Activated CD4-positive, alpha-beta T cell treated with anti-CD3 and anti-CD28 coated beads for 48 hours (primary cell): ENCODE measurements at regions not wholly inside any gene's neighbourhood (a gene's known extent, or its start where the extent isn't known, plus 50 kb on each side); places are given as distances from the start of the nearest gene placed in this dataset.

Source experiments
- DNase-seq: peaks from one replicate; pipeline ENCODE4 v3.0.0-alpha.2; 2020

DNA sequence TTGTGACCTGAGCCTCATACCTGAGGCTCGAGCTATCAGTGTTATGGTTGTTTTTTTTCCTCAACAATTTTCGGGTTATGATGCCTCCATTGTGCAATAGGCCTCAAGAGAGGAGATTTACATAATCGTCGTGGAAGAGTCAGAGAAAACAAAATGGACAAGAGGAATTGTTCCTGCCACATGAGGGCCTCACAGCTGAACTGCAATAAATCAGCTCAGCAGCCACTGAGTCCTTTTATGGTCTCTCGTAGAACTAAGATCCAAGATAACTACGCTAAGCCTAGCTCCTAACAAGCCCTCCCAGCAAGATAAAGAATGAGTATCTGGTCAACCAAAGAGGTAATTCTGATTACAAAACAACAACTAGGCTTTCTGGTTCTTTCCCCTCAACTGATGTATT is 336.8 kb downstream of the WDR11 start:
- no peak for DNase-seq

DNA sequence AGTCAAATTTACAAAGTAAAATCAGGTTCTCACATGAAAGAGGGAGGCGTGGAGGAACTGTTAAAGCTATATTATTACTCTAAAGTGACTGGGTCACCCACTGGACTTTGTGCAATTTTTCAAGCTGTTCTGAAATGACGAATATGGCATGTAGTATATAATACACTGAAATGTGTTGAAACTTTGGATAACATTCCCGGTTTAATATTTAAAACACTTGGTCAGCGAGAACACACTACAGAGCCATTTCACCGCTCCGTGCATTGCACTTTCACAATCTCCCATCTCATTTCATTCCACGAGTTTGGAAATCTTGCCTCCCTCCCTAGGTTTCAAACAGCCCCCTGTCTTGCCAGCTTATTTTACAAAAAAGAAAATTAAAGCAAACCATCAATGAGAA is 337.9 kb downstream of the WDR11 start:
- no peak for DNase-seq

DNA sequence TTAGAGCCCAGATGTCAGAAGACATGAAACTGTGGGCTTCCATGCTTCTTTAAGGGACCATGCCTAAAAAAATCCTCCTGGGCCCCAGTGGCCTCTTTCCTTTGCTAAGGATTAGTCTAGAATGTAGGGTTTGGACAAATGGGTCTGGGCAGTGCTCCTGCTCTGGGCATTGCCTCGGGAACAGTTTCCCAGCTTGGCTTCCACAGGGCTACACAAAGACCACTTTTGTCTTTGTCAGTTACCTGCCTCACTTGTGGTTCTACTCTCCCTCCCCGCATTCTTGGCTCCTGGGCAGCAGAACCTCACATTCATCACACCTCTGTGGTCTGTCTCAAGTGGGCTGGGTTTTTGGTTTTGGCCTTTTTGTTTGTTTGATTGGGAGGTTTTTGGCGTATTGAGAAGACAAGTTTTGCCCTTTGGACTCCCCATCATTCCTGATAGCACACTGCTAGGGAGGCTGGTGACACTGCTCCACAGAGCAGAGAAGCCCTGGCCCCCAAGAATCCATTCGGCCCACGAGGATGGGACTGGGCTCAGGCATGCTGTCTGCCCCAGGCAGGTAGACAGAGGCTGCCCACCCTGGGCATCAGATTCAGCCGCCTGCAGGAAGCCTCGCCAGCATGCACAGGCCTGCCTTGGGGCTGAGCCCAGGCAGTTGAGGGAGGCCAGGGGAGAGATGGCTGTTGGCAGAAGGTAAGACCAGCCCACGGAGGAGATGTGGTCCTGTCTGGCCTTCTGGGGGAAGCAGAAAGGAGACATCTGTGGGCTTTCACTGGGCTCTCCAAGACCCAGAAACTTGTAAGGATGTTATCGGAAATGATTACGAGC is 343.7 kb downstream of the WDR11 start:
- no peak for DNase-seq

DNA sequence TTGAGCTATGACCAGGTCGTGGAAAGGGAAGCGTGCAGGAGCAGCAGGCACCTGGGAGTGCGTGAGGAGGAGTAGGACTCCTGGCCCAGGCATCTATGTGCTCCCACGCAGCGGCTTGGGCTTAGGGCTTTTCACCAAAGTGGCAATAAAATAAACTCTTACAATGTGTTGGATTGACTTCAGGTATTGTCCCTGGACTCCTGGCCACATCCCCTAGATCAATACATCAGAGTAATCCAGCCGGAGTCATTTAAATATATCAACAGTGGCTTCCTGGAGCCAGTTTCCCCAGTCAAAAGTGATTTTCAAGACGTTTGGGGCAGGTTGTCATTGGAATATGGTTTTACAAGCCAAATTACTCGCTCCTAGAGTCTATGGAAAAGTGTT is 344.4 kb downstream of the WDR11 start:
- no peak for DNase-seq

GRCh38 chr10:121199081-121199480 is 347.9 kb downstream of the WDR11 start:
- DNase-seq, result no peak

GRCh38 chr10:121205625-121206024 is 354.5 kb downstream of the WDR11 start:
- no peak for DNase-seq

DNA sequence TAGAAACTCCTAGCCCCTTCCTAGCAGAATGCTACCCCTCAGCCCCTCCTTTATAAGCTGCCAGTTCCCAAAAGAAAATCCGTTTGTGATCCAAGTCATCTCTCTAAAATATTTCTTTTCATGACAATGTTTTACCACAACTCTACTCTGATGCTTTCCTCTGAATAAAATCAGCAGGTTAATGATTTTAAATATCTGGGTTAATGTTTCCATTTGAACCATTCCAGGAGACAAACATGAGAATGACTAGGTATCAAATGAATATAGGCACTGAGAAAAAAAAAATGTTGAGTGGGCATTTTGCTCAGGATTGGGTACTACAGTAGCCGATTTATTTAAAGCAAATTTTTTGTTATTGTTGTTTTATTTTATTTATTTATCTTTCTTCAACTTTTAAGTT is 360.3 kb downstream of the WDR11 start:
- DNase-seq, result no peak

DNA sequence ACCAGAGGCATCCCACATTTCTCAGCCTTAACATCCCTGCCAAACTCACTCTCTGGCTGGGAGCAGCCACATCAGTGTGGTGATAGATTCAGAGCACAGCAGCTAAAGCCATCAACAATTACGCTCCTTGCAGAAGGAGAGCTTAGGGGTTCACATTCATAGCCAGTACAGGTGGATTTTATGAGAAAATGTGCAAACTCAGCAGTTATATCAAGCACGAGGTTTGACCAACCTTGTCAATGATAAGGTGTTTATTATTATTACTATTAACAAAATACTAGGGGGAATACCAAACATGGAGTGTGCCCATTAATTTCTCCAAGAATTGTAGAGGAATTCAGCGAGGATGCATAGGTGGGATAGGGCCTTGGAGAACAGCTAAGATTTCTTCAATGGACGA is 362.3 kb downstream of the WDR11 start:
- DNase-seq, result no peak

- no peak for DNase-seq
Observed at GRCh38 chr10:121216295-121216694, 365.1 kb downstream of the WDR11 start.

DNA sequence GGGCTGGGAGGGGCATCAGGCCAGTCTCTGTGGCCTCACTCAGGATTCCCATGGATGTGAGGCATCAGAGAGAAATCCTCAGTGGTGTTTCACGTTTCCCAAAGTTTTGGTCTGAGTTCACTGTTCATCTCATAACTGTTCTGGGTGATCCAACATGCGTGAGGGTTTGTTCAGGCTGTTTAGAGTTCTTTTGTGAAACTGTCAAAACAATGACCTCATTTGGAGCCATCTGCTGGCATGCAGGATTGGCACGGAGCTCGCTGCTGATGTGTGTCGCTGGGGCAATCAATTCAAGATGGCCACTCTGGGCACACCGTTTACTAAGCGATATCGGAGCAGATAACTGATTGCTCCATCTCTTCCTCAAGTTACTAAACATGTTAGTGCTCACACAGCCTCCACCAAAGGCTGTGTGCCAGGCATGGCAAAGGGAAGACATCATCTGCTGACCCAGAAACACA is 365.6 kb downstream of the WDR11 start:
- DNase-seq, result no peak

DNA sequence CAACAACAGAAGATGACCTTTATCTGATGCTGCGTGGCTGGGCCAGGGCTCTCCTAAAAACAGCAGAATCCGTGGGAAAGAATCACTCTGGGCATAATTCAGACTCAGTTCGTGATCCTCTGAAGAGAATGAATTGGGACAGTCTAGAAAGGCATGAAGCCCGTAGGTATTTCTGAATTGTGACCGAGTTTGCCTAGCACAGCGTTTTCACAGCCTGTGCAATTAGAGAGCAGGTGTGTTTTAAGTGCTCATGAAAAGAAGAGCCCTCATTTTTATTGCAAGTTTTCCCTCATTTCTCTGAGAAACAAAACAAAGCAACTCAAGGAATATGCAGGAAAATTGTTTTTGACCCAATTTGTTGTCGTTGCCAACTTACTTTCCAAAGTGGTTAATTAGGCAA is 366.2 kb downstream of the WDR11 start:
- no peak for DNase-seq

- DNase-seq, result no peak
Observed at GRCh38 chr10:121221072-121221471, 369.9 kb downstream of the WDR11 start.

DNA sequence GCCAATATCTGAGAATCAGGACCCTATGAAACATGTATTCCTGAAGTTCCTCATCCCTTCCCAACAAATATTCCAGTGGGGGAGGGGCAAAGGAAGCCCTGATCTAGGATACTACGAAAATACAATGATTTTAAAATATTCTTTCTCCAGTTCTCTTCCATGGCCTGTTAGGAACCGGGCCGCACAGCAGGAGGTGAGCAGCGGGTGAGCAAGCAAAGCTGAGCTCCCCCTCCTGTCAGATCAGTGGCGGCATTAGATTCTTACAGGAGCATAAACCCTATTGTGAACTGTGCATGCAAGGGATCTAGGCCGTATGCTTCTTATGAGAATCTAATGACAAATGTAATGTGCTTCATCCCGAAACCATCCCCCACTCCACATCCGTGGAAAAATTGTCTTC is 370.8 kb downstream of the WDR11 start:
- no peak for DNase-seq

DNA sequence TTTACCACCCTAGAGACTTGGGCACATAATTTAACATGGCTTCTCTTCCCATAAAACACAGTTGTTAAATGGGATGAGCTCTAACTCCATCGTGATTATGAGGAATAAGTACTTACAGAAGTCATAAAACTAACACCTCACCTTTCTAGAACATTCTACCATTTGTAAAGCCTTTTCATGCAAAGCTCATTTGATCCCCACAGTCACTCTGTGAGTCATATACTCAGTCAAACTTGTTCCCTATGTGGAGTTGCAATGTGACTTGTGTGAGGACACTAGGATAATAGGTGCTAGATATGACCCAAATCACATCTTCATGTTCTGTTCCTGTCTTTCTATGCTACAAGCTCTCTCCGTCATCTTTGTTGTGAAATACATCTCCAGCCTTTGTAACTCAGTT is 371.7 kb downstream of the WDR11 start:
- DNase-seq, result no peak

DNA sequence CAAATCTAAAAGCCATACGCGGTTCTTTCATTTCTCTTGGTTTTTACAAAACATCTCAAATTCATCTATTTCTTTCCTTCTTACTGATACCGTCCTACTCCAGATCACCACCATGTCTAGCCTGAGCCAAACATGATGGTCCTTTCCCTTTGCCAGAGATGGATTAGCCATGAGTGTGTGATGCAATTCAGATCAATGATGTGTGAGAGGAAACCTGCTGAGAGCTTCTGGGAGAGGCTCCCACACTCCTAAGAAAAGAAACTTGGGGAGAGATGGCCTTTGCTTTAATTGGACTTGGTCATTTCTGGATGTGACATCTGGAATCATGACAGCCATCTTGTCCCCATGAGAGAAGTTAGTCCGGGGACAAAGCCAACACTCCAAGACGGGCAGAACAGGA is 367.2 kb downstream of the FGFR2 start:
- no peak for DNase-seq

DNA sequence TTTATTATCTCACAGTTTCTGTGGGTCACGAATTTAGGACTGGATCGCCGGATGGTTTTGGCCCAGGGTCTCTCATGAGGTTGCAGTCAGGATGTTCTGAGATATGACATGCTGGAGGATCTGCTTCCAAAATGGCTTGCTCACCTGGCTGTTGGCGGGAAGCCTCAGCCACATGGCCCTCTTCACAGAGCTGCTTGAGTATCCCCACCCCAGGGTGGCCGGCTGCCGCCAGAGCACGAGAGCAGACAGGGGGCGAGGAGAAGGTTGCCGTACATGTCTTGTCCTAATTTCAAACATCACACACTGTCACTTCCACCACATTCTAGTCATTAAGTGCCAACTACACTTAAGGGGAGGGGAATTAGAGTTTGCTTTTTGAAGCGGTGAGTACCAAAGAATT is 365.8 kb downstream of the FGFR2 start:
- no peak for DNase-seq

DNA sequence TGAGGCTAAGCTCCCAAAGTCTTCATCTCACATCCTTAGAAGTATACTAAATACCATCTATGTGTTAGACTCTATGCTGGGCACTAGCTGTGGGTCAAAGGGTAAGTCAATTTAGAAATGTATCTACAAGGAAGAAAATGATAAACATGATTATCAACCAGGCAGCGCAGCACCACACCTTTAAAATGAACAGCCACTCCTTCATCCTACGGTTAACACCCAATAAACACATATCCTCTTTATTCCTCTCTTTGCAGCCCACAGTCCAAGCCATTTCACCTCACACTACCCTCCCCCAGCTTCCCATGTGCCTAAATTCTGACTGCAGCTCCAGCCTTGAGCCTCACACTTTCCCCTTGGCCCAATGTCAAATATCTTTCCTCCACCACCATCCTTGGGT is 362.6 kb downstream of the FGFR2 start:
- DNase-seq, result no peak

DNA sequence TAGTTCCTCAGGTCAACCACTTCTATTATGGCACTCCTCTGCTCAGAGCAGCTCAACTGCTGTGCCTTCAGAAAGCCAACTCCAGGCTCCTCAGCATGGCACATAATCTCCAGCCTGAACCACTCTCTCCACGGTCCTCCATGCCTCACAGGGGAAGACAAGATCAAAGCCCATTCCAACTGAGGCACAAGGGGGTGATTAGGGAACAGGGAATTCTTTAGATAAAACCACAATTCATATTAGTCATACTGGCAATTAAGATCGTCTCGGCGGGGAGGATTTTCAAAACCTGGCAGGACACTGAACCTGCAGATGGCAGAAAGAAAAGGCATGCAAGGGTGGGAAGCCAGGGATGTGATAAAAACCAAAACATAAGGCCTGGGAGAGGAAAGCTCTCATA is 361.6 kb downstream of the FGFR2 start:
- DNase-seq, result no peak

GRCh38 chr10:121237718-121238117 is 360.5 kb downstream of the FGFR2 start:
- DNase-seq, result no peak

DNA sequence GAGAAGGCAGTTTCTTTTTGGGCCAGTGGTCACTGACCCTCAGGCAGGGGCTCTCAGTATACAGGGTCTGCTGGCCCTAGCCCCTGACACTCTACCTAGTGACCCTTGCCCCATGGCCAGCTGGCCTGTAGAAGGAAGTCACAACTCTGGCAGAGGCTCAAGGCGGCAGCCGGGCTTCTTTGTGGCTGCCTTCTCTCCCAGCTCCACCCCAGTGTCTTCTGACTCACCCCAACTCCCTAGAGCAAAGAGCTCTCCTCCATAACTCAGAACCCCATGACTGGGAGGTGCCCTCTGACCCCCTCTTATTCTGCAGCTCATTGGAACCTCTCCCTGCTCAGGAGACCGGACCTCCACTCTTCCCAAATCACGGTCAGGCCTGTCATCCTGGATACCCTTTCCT is 358.2 kb downstream of the FGFR2 start:
- DNase-seq, result no peak

GRCh38 chr10:121240556-121240955 is 357.7 kb downstream of the FGFR2 start:
- DNase-seq, result no peak

DNA sequence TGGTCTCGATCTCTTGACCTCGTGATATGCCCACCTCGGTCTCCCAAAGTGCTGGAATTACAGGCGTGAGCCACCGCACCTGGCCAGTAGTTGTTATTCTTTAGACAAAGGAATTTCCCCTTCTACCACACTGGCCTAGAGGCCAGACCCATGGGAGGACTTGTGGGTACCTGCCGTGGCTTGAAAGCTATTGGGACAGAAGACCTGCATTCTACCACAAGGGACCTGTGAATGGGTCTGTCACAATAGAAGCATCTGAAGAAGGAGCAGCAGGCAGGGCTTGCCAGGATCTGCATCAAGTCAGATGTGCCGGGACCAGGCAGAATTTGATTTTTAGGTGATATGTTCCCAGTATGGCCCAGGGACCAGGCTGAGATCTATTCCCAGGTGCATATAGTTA is 356.9 kb downstream of the FGFR2 start:
- DNase-seq, result no peak

- DNase-seq, result no peak
Observed at GRCh38 chr10:121242741-121243608, 355.3 kb downstream of the FGFR2 start.

- no peak for DNase-seq
Observed at GRCh38 chr10:121243609-121244241, 354.5 kb downstream of the FGFR2 start.
